ENCODE measurements at regions not wholly inside any gene's neighbourhood (a gene's known extent, or its start where the extent isn't known, plus 50 kb on each side); places are given as distances from the start of the nearest gene placed in this dataset.

- TF ChIP-seq CTCF (conservative IDR thresholded peaks at IDR 0.05; ENCODE audit: low read length), result no peak
- no peak for TF ChIP-seq EZH2phosphoT487 (IDR thresholded peaks at IDR 0.05; ENCODE audit: borderline replicate concordance)
Observed at GRCh38 chr12:114752217-114752616, 68.2 kb upstream of the TBX3 start.

Data from Loucy (cell line).